ENCODE measurements at regions not wholly inside any gene's neighbourhood (a gene's known extent, or its start where the extent isn't known, plus 50 kb on each side); places are given as distances from the start of the nearest gene placed in this dataset.
"Not testable (repeated sequence)": the region's sequence is repeated elsewhere in the genome, so short reads cannot be mapped to it uniquely, and the experiment has no call there.

DNA sequence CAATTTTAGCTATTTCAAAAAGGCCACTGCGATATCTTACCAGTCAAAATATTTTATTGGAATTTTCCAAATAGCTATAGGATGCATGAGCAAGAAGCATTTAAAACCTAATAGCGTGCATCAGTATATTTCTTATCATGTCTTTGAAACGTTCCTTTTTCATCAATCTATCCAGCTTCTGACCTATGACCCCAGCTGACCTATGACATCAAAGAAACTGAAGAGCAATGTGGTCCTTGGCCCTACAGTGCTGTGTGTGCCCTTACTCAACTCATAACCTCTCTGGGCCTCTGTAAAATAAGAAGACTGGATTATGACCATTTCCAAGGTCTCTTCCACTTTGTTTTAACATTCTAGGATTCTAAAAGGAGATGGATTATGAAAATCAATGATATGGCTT is 118.2 kb downstream of the ZNF22 start:
- no peak overlapping the region for H3K4me3 ChIP-seq (ENCODE audit: low read depth, low read length)
- peaks cover 6% of the 10 kb centered on the region; the same call in 1 of the 2 replicates for H3K4me1 ChIP-seq (ENCODE audit: control insufficient read depth, insufficient read depth, low read length)
- H3K9ac ChIP-seq (ENCODE audit: low read depth, low read length): no peak overlapping the region
- no peaks in the 10 kb centered on the region for H3K36me3 ChIP-seq (ENCODE audit: control insufficient read depth, insufficient read depth, low read length)
- H3K27ac ChIP-seq (ENCODE audit: low read depth, low read length): no peak overlapping the region
- no peaks in the 10 kb centered on the region for H3K9me3 ChIP-seq (ENCODE audit: control insufficient read depth, insufficient read depth, low read length)
- H3K27me3 ChIP-seq (ENCODE audit: control insufficient read depth, insufficient read depth, low read length): no peaks in the 10 kb centered on the region

DNA sequence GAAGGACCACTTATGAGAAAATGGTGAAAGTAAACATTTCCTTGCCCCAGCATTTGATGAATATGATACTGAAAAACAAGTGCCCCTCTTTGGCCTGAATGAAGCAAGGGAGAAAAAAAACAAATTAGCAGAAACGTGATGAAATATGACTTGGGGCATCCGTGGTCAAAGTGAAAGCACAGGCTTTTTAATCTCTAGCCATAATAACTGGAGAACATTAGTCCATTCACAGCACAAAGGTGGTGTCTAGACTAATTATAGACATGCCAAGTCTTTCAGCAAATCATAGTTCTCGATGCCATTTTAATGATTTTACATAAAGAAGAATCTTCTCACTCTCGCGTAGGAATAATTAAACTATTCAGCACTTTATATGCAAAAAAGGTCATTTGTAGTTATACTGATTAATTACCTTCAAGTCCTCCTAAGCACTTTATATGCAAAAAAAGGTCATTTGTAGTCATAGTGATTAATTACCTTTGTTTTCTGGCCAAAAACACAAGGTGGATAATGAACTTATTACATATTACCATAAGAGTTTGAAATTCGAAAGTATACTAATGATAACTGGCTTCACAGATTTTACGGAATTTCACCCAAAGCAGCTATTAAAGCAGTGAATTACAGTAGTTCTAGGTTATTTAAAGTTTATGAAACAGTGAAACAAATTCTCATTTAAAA is 121.6 kb downstream of the ZNF22 start:
- not testable (repeated sequence) for H3K27me3 ChIP-seq (ENCODE audit: control insufficient read depth, insufficient read depth, low read length); H3K9ac ChIP-seq (ENCODE audit: low read depth, low read length); H3K9me3 ChIP-seq (ENCODE audit: control insufficient read depth, insufficient read depth, low read length); H3K36me3 ChIP-seq (ENCODE audit: control insufficient read depth, insufficient read depth, low read length); H3K4me1 ChIP-seq (ENCODE audit: control insufficient read depth, insufficient read depth, low read length); H3K4me3 ChIP-seq (ENCODE audit: low read depth, low read length); H3K27ac ChIP-seq (ENCODE audit: low read depth, low read length)

DNA sequence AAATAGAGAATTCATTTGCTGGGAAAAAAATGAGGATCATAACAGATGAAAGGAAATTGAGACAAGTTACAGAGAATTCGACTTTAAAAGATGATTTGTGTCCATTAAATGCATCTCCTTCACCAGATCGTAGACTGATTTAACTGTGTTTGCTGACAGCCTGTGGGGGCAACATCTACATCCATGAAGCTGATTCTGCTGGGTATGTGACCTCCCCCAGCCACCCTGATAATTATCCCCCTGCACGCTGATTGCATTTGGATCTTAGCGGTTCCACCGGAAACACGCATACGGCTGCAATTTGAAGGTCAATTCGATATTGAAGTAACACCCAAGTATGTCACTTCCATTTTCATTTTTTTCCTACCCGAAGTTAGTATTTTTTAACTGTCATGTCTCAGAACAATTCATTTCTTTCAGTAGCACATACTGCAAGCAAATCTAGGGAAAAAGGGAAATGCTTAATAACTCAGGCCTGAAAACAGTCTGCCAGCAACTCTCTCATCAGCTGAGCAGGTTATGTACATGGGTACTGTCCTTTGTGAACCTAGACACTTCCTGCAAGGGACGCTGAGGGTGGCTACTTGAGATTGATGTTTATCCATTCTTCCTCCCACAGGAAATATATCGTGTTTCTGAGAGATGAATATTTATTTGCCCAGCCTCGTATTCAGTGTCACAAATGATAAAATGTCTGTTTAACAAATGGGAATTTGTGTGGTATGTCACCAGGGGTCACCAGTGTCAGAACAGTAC is 134.9 kb downstream of the ZNF22 start:
- H3K27ac ChIP-seq (ENCODE audit: low read depth, low read length): no peak overlapping the region
- no peaks in the 10 kb centered on the region for H3K4me1 ChIP-seq (ENCODE audit: control insufficient read depth, insufficient read depth, low read length)
- H3K9me3 ChIP-seq (ENCODE audit: control insufficient read depth, insufficient read depth, low read length): no peaks in the 10 kb centered on the region
- H3K27me3 ChIP-seq (ENCODE audit: control insufficient read depth, insufficient read depth, low read length): no peaks in the 10 kb centered on the region
- no peak overlapping the region for H3K9ac ChIP-seq (ENCODE audit: low read depth, low read length)
- H3K36me3 ChIP-seq (ENCODE audit: control insufficient read depth, insufficient read depth, low read length): no peaks in the 10 kb centered on the region
- no peak overlapping the region for H3K4me3 ChIP-seq (ENCODE audit: low read depth, low read length)

- Histone ChIP-seq H3K27ac (ENCODE audit: low read depth, low read length) (no peak overlapping the region), H3K27me3 (ENCODE audit: control insufficient read depth, insufficient read depth, low read length) (no peaks in the 10 kb centered on the region), H3K9ac (ENCODE audit: low read depth, low read length) (no peak overlapping the region), H3K4me3 (ENCODE audit: low read depth, low read length) (no peak overlapping the region), H3K36me3 (ENCODE audit: control insufficient read depth, insufficient read depth, low read length) (no peaks in the 10 kb centered on the region), H3K9me3 (ENCODE audit: control insufficient read depth, insufficient read depth, low read length) (no peaks in the 10 kb centered on the region), H3K4me1 (ENCODE audit: control insufficient read depth, insufficient read depth, low read length) (no peaks in the 10 kb centered on the region)
These were observed 135.5 kb downstream of the ZNF22 start for GRCh38 chr10:45136256-45136655.

GRCh38 chr10:45144326-45145070 is 143.8 kb downstream of the ZNF22 start:
- Histone ChIP-seq H3K4me1 (ENCODE audit: control insufficient read depth, insufficient read depth, low read length) (no peaks in the 10 kb centered on the region), H3K27me3 (ENCODE audit: control insufficient read depth, insufficient read depth, low read length) (no peaks in the 10 kb centered on the region), H3K27ac (ENCODE audit: low read depth, low read length) (no peak overlapping the region), H3K36me3 (ENCODE audit: control insufficient read depth, insufficient read depth, low read length) (no peaks in the 10 kb centered on the region), H3K9me3 (ENCODE audit: control insufficient read depth, insufficient read depth, low read length) (no peaks in the 10 kb centered on the region), H3K9ac (ENCODE audit: low read depth, low read length) (no peak overlapping the region), H3K4me3 (ENCODE audit: low read depth, low read length) (no peak overlapping the region)

- not testable (repeated sequence) for H3K27ac ChIP-seq (ENCODE audit: low read depth, low read length); H3K36me3 ChIP-seq (ENCODE audit: control insufficient read depth, insufficient read depth, low read length); H3K9ac ChIP-seq (ENCODE audit: low read depth, low read length); H3K9me3 ChIP-seq (ENCODE audit: control insufficient read depth, insufficient read depth, low read length); H3K4me3 ChIP-seq (ENCODE audit: low read depth, low read length); H3K27me3 ChIP-seq (ENCODE audit: control insufficient read depth, insufficient read depth, low read length); H3K4me1 ChIP-seq (ENCODE audit: control insufficient read depth, insufficient read depth, low read length)
These were observed 144.4 kb downstream of the ZNF22 start for GRCh38 chr10:45145143-45145542.

DNA sequence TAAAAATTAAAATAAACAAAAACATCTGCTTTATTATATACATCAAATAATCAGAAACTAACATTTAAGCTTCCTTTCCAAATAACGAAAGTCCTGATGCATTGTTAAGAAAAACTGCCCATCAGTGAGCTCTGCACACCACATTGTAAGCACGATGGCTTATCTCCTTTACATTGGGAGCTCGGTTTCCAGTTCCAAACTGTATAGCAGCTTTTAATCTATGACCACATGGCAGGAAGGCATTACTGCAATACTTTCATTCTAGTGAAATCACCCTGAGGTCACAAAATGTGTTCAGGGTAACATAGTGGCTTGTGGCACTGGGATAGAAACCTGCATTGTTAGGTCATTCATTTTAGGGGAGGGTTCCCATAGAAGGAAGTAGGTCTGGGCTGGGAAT is 146.3 kb downstream of the ZNF22 start:
- Histone ChIP-seq H3K36me3 (ENCODE audit: control insufficient read depth, insufficient read depth, low read length) (no peaks in the 10 kb centered on the region), H3K27me3 (ENCODE audit: control insufficient read depth, insufficient read depth, low read length) (no peaks in the 10 kb centered on the region), H3K4me1 (ENCODE audit: control insufficient read depth, insufficient read depth, low read length) (no peaks in the 10 kb centered on the region), H3K9ac (ENCODE audit: low read depth, low read length) (no peak overlapping the region), H3K4me3 (ENCODE audit: low read depth, low read length) (no peak overlapping the region), H3K9me3 (ENCODE audit: control insufficient read depth, insufficient read depth, low read length) (no peaks in the 10 kb centered on the region), H3K27ac (ENCODE audit: low read depth, low read length) (no peak overlapping the region)

- H3K4me1 ChIP-seq (ENCODE audit: control insufficient read depth, insufficient read depth, low read length): no peaks in the 10 kb centered on the region
- no peaks in the 10 kb centered on the region for H3K36me3 ChIP-seq (ENCODE audit: control insufficient read depth, insufficient read depth, low read length)
- no peaks in the 10 kb centered on the region for H3K27me3 ChIP-seq (ENCODE audit: control insufficient read depth, insufficient read depth, low read length)
- H3K4me3 ChIP-seq (ENCODE audit: low read depth, low read length): no peak overlapping the region
- H3K9ac ChIP-seq (ENCODE audit: low read depth, low read length): no peak overlapping the region
- no peak overlapping the region for H3K27ac ChIP-seq (ENCODE audit: low read depth, low read length)
- no peaks in the 10 kb centered on the region for H3K9me3 ChIP-seq (ENCODE audit: control insufficient read depth, insufficient read depth, low read length)
These were observed 150.3 kb downstream of the ZNF22 start for GRCh38 chr10:45150997-45151396.

- H3K4me1 ChIP-seq (ENCODE audit: control insufficient read depth, insufficient read depth, low read length): no peaks in the 10 kb centered on the region
- H3K9me3 ChIP-seq (ENCODE audit: control insufficient read depth, insufficient read depth, low read length): no peaks in the 10 kb centered on the region
- H3K9ac ChIP-seq (ENCODE audit: low read depth, low read length): no peak overlapping the region
- H3K4me3 ChIP-seq (ENCODE audit: low read depth, low read length): no peak overlapping the region
- H3K27me3 ChIP-seq (ENCODE audit: control insufficient read depth, insufficient read depth, low read length): no peaks in the 10 kb centered on the region
- no peaks in the 10 kb centered on the region for H3K36me3 ChIP-seq (ENCODE audit: control insufficient read depth, insufficient read depth, low read length)
- no peak overlapping the region for H3K27ac ChIP-seq (ENCODE audit: low read depth, low read length)
These were observed 150.9 kb downstream of the ZNF22 start for GRCh38 chr10:45151467-45152214.

DNA sequence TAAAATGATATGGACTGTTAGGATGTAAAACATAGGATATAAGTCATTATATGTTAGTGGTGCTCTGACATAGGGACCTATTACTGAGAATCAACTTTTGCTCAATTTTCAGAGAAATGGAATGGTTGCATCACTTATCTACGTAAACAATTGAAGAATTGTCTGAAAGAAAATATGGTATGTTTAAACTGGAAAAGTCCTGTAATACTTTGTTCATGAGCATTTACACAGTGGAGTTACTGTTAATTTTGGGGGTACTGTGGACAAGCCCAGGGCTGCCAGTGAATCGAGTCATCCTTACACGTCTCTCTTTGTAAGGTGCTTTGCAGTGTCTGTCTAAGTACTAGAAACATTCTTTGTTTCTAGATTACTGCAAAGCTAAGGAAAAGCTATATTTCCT is 152.0 kb downstream of the ZNF22 start:
- no peak overlapping the region for H3K27ac ChIP-seq (ENCODE audit: low read depth, low read length)
- H3K27me3 ChIP-seq (ENCODE audit: control insufficient read depth, insufficient read depth, low read length): no peaks in the 10 kb centered on the region
- H3K9ac ChIP-seq (ENCODE audit: low read depth, low read length): no peak overlapping the region
- no peaks in the 10 kb centered on the region for H3K9me3 ChIP-seq (ENCODE audit: control insufficient read depth, insufficient read depth, low read length)
- no peaks in the 10 kb centered on the region for H3K36me3 ChIP-seq (ENCODE audit: control insufficient read depth, insufficient read depth, low read length)
- H3K4me1 ChIP-seq (ENCODE audit: control insufficient read depth, insufficient read depth, low read length): no peaks in the 10 kb centered on the region
- no peak overlapping the region for H3K4me3 ChIP-seq (ENCODE audit: low read depth, low read length)

Measured in HUES48 (cell line).